ENCODE measurements at regions not wholly inside any gene's neighbourhood (a gene's known extent, or its start where the extent isn't known, plus 50 kb on each side); places are given as distances from the start of the nearest gene placed in this dataset.

- no peak overlapping the region for H3K4me3 ChIP-seq
- no peak for TF ChIP-seq CTCF (IDR thresholded peaks at IDR 0.05)
- ATAC-seq (peak; percentile 51), DNase-seq (peak in 1 of 3 donors; percentile 40)
- no peaks in the 10 kb centered on the region for H3K36me3 ChIP-seq (ENCODE audit: low read depth)
- H3K4me1 ChIP-seq (ENCODE audit: low read depth) = no peaks in the 10 kb centered on the region
- no peaks in the 10 kb centered on the region for H3K9me3 ChIP-seq
- intact Hi-C loops (cut with DNase I, micrococcal nuclease) = no loop called here
Measured at GRCh38 chr2:150911766-150912280, 349.8 kb downstream of the RBM43 start.

GRCh38 chr2:150909613-150910012, 352.1 kb downstream of the RBM43 start:
- TF ChIP-seq CTCF (IDR thresholded peaks at IDR 0.05) = no peak
- DNase-seq (no peak), ATAC-seq (no peak)
- no peaks in the 10 kb centered on the region for H3K36me3 ChIP-seq (ENCODE audit: low read depth)
- H3K4me1 ChIP-seq (ENCODE audit: low read depth) = no peaks in the 10 kb centered on the region
- no peak overlapping the region for H3K4me3 ChIP-seq
- H3K9me3 ChIP-seq = no peaks in the 10 kb centered on the region
- intact Hi-C loops (cut with DNase I, micrococcal nuclease) = no loop called here

GRCh38 chr2:150909090-150909489, 352.6 kb downstream of the RBM43 start:
- intact Hi-C loops (cut with DNase I, micrococcal nuclease) = no loop called here
- Histone ChIP-seq H3K4me3 (no peak overlapping the region), H3K36me3 (ENCODE audit: low read depth) (no peaks in the 10 kb centered on the region), H3K9me3 (no peaks in the 10 kb centered on the region), H3K4me1 (ENCODE audit: low read depth) (no peaks in the 10 kb centered on the region)
- DNase-seq (no peak), ATAC-seq (no peak)
- no peak for TF ChIP-seq CTCF (IDR thresholded peaks at IDR 0.05)

- intact Hi-C loops (cut with DNase I, micrococcal nuclease) = no loop called here
- H3K9me3 ChIP-seq = no peaks in the 10 kb centered on the region
- no peaks in the 10 kb centered on the region for H3K36me3 ChIP-seq (ENCODE audit: low read depth)
- no peak overlapping the region for H3K4me3 ChIP-seq
- ATAC-seq (no peak), DNase-seq (no peak)
- TF ChIP-seq CTCF (IDR thresholded peaks at IDR 0.05) = no peak
- no peaks in the 10 kb centered on the region for H3K4me1 ChIP-seq (ENCODE audit: low read depth)
Measured at GRCh38 chr2:150907466-150907865, 354.2 kb downstream of the RBM43 start.

- DNase-seq (no peak), ATAC-seq (no peak)
- Histone ChIP-seq H3K9me3 (no peaks in the 10 kb centered on the region), H3K4me3 (no peak overlapping the region), H3K36me3 (ENCODE audit: low read depth) (no peaks in the 10 kb centered on the region), H3K4me1 (ENCODE audit: low read depth) (no peaks in the 10 kb centered on the region)
- intact Hi-C loops (cut with DNase I, micrococcal nuclease) = no loop called here
- no peak for TF ChIP-seq CTCF (IDR thresholded peaks at IDR 0.05)
Measured at GRCh38 chr2:150903461-150903860, 358.2 kb downstream of the RBM43 start.

GRCh38 chr2:150903055-150903454, 358.6 kb downstream of the RBM43 start:
- Histone ChIP-seq H3K4me1 (ENCODE audit: low read depth) (no peaks in the 10 kb centered on the region), H3K4me3 (no peak overlapping the region), H3K9me3 (no peaks in the 10 kb centered on the region), H3K36me3 (ENCODE audit: low read depth) (no peaks in the 10 kb centered on the region)
- no peak for TF ChIP-seq CTCF (IDR thresholded peaks at IDR 0.05)
- DNase-seq (no peak), ATAC-seq (no peak)
- intact Hi-C loops (cut with DNase I, micrococcal nuclease) = no loop called here

All from mucosa of descending colon (tissue), 3 donors.